Astrocyte of the cerebellum (primary cell): ENCODE measurements at regions not wholly inside any gene's neighbourhood (a gene's known extent, or its start where the extent isn't known, plus 50 kb on each side); places are given as distances from the start of the nearest gene placed in this dataset.

Experiments used
- DNase-seq: peaks from one replicate; pipeline ENCODE4 v3.0.0-alpha.2; 2011; ENCODE audit warnings: low read depth
- H3K4me3 ChIP-seq: 2 replicates; pipeline ENCODE4 v1.5.1; 2011; ENCODE audit warnings: mild to moderate bottlenecking, low read depth, low read length, moderate library complexity
- in situ Hi-C: cut with HindIII; loops from 2 replicates; pipeline ENCODE4 v1.10.0; 2017; ENCODE audit warnings: low sequenced_read_pairs
- TF ChIP-seq, protein P1 (sequence below): IDR thresholded peaks from 2 replicates; pipeline ENCODE4 v1.5.1; 2012; ENCODE audit warnings: low read length, low read depth, moderate library complexity, mild to moderate bottlenecking; ENCODE audit errors: missing control alignments

DNA sequence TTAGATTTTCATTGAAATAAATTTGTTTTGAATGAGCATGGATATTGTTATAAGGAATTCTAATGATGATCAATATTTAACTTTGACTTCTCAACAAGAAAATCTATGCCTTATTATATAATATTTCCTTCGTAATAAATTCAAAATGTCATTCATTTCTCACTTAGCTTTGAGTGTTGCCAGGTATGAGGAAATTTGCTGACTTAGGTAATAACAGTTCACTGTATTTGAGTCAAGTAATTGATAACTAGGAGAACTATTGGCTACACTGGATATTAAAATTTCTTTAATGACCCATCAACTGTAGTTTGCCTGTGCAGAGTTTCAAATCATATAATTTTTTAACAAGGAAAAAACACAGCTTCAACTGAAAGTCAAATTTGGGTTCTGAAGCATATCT is 746.6 kb downstream of the SLITRK5 start:
- TF ChIP-seq, protein P1, sequence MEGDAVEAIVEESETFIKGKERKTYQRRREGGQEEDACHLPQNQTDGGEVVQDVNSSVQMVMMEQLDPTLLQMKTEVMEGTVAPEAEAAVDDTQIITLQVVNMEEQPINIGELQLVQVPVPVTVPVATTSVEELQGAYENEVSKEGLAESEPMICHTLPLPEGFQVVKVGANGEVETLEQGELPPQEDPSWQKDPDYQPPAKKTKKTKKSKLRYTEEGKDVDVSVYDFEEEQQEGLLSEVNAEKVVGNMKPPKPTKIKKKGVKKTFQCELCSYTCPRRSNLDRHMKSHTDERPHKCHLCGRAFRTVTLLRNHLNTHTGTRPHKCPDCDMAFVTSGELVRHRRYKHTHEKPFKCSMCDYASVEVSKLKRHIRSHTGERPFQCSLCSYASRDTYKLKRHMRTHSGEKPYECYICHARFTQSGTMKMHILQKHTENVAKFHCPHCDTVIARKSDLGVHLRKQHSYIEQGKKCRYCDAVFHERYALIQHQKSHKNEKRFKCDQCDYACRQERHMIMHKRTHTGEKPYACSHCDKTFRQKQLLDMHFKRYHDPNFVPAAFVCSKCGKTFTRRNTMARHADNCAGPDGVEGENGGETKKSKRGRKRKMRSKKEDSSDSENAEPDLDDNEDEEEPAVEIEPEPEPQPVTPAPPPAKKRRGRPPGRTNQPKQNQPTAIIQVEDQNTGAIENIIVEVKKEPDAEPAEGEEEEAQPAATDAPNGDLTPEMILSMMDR = no peak
- DNase-seq = no peak
- H3K4me3 ChIP-seq = no peak overlapping the region
- in situ Hi-C loops = no loop called here

DNA sequence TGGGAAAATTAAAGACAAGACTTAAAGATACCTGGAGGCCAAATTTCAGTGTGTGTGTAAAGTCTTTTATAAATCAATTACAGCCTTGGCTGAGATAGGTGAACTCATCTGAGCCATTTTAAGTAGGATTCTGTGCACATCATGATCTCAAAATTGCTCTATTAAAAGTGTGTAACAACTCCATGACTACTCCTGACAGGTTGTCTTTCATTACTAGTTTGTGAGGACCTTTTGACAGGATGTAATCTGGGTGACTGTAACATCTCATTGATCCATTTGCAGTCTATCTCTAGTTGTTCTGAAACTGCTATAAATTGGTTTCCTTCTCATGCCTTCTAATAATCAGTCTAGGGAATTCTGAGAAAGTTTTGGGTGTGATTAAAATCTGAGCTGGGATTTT is 753.3 kb downstream of the SLITRK5 start:
- H3K4me3 ChIP-seq = no peak overlapping the region
- TF ChIP-seq, protein P1 = no peak
- in situ Hi-C loops = no loop called here
- DNase-seq = no peak

DNA sequence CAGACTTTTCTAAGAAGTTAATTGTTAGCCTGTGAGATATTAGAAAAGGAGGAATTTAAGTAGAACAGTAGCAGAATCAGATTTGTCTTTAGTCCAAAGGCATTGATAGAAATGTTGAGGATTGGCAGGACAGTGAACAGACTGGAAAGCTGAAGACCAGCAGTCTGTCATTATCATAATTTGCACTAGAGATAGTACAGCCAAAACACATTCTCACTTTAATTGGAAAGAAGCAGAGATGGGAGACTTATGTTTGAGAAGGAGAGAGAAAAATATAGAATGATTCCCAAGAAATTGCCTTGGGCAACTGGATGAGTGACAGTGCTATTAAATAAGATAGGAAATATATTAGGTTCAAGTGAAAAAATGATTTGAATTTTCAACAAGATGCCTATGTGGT is 755.5 kb downstream of the SLITRK5 start:
- no peak overlapping the region for H3K4me3 ChIP-seq
- in situ Hi-C loops = no loop called here
- TF ChIP-seq, protein P1 = no peak
- no peak for DNase-seq

DNA sequence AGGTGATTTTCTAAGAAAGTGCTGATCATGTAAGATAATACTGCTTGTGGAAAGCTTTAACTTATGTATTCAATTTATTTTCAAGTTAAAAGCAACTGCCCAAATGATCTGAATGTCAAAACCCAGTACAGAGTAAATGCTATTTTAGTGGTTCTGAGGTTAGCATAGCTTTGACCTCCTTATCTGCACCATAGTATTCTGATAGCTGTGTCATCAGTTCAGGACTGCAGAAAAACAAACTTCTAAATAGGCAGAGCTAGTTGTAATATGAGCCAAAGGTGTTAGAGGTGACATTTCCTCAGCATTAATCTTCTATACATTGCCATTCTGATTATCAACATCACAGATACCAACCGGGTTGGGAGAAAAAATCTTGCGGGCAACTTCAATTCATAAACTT is 758.7 kb downstream of the SLITRK5 start:
- no peak for DNase-seq
- TF ChIP-seq, protein P1 = no peak
- H3K4me3 ChIP-seq = no peak overlapping the region
- in situ Hi-C loops = no loop called here

DNA sequence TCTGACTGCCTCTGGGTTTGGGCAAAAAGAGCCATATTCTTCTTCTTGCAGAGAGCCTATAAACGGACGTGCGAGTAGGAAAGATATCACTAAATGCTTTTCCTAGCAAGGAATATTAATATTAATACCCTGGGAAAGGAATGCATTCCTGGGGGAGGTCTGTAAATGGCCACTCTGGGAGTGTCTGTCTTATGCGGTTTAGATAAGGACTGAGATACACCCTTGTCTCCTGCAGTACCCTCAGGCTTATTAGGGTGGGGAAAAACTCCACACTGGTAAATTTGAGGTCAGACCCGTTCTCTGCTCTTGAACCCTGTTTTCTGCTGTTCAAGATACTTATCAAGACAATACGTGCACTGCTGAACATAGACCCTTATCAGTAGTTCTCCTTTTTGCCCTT is 763.8 kb downstream of the SLITRK5 start:
- TF ChIP-seq, protein P1 = no peak
- DNase-seq = no peak
- no peak overlapping the region for H3K4me3 ChIP-seq
- in situ Hi-C loops = no loop called here

DNA sequence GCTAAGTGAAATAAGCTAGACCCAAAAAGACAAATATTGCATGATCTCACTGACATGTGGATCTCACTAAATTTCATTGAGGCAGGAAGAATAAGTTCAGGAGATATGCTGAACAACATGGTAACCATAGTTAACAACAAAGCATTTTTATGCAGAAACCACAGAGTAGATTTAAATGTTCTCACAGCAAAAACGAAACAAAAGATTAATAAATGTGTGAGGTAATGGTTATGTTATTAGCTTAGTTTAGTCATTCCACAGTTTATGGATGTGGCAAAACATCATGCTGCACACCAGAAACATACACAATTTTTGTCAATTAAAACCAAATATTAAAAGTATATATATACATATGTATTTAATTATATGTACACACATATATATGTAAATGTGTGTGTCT is 765.8 kb downstream of the SLITRK5 start:
- in situ Hi-C loops = no loop called here
- TF ChIP-seq, protein P1 = no peak
- no peak for DNase-seq
- no peak overlapping the region for H3K4me3 ChIP-seq

DNA sequence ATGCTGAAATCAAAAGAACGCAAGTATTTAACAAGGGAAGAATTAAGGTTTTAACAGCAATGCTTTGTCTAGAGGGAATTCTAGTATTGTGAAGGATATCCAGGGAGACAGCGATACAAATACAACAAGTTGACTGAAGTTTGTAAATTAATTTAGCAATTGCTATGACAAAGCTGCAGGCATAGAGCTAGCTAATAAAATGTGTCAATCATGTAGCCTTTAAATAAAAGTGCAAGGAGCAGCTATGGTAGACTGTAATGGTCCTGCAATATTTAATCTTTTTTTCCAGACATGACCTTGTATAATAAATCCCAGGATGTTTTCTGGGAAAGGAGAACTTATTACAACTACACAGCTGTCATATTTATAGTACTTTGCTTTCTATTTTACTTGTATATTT is 779.3 kb downstream of the SLITRK5 start:
- in situ Hi-C loops = no loop called here
- DNase-seq = no peak
- TF ChIP-seq, protein P1 = no peak
- no peak overlapping the region for H3K4me3 ChIP-seq
